Thoracic aorta (tissue), 2 donors: ENCODE measurements at regions not wholly inside any gene's neighbourhood (a gene's known extent, or its start where the extent isn't known, plus 50 kb on each side); places are given as distances from the start of the nearest gene placed in this dataset.

Experiments used
- ATAC-seq: fragments of 150-250 bp; one replicate; pipeline ENCODE4 v1.8.0; 2017; ENCODE audit warnings: low read depth; ENCODE audit not compliant: insufficient number of reproducible peaks, low FRiP score
- DNase-seq: peaks from one replicate; pipeline ENCODE4 v3.0.0-alpha.2; 2020; ENCODE audit warnings: low spot score
- H3K27ac ChIP-seq, 2 donors: fragments of 200-600 bp; sonication (generic); 1 replicate in 1 of 2; 2 replicates in 1 of 2; pipeline ENCODE4 v1.5.1; 2016; ENCODE audit warnings: mild to moderate bottlenecking in 2 of 2, moderate library complexity in 2 of 2
- H3K27me3 ChIP-seq: fragments of 200-600 bp; sonication (generic); replicated peaks from 2 replicates; pipeline ENCODE4 v1.6.0; 2016; ENCODE audit warnings: mild to moderate bottlenecking; ENCODE audit not compliant: insufficient read depth
- H3K36me3 ChIP-seq: fragments of 200-600 bp; sonication (generic); one replicate; pipeline ENCODE4 v1.5.1; 2016
- H3K4me1 ChIP-seq, 2 donors: fragments of 200-600 bp; sonication (generic); 1 replicate in 1 of 2; 2 replicates in 1 of 2; pipeline versions ENCODE4 v1.5.1 to v1.6.0; 2016; ENCODE audit warnings: low read depth in 2 of 2, mild to moderate bottlenecking in 1 of 2; ENCODE audit not compliant: control insufficient read depth in 1 of 2
- H3K4me3 ChIP-seq: fragments of 200-600 bp; sonication (generic); 2 replicates; pipeline ENCODE4 v1.5.1; 2016; ENCODE audit warnings: mild to moderate bottlenecking
- H3K9me3 ChIP-seq: fragments of 200-600 bp; sonication (generic); 2 replicates; pipeline ENCODE4 v1.5.1; 2016
- TF ChIP-seq, protein P1 (sequence below): fragments of 200-600 bp; sonication (generic); IDR thresholded peaks from one replicate; pipeline ENCODE4 v1.5.1; 2019; ENCODE audit warnings: antibody characterized with exemption

GRCh38 chr3:107880702-107881101 lies 210.1 kb downstream of the CD47 start:
- H3K36me3 ChIP-seq: no peaks in the 10 kb centered on the region
- TF ChIP-seq, protein P1, sequence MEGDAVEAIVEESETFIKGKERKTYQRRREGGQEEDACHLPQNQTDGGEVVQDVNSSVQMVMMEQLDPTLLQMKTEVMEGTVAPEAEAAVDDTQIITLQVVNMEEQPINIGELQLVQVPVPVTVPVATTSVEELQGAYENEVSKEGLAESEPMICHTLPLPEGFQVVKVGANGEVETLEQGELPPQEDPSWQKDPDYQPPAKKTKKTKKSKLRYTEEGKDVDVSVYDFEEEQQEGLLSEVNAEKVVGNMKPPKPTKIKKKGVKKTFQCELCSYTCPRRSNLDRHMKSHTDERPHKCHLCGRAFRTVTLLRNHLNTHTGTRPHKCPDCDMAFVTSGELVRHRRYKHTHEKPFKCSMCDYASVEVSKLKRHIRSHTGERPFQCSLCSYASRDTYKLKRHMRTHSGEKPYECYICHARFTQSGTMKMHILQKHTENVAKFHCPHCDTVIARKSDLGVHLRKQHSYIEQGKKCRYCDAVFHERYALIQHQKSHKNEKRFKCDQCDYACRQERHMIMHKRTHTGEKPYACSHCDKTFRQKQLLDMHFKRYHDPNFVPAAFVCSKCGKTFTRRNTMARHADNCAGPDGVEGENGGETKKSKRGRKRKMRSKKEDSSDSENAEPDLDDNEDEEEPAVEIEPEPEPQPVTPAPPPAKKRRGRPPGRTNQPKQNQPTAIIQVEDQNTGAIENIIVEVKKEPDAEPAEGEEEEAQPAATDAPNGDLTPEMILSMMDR: no peak
- H3K9me3 ChIP-seq: no peaks in the 10 kb centered on the region
- peaks cover 3 to 37% of the 10 kb centered on the region in 2 donors for H3K4me1 ChIP-seq
- ATAC-seq: no peak
- H3K4me3 ChIP-seq: no peak overlapping the region
- H3K27ac ChIP-seq: no peak overlapping the region
- H3K27me3 ChIP-seq: no peaks in the 10 kb centered on the region
- no peak for DNase-seq

GRCh38 chr3:107877936-107878335 lies 212.9 kb downstream of the CD47 start:
- no peak overlapping the region for H3K27ac ChIP-seq
- DNase-seq: no peak
- H3K4me1 ChIP-seq: peaks cover 0 to 25% of the 10 kb centered on the region in 2 donors
- no peak overlapping the region for H3K4me3 ChIP-seq
- ATAC-seq: no peak
- TF ChIP-seq, protein P1: no peak
- H3K9me3 ChIP-seq: no peaks in the 10 kb centered on the region
- H3K27me3 ChIP-seq: no peaks in the 10 kb centered on the region
- no peaks in the 10 kb centered on the region for H3K36me3 ChIP-seq

GRCh38 chr3:107870943-107871638 lies 219.7 kb downstream of the CD47 start:
- Histone ChIP-seq H3K4me3 (no peak overlapping the region), H3K27me3 (no peaks in the 10 kb centered on the region), H3K4me1 (no peaks in the 10 kb centered on the region), H3K27ac (no peak overlapping the region), H3K9me3 (no peaks in the 10 kb centered on the region), H3K36me3 (no peaks in the 10 kb centered on the region)
- no peak for ATAC-seq
- TF ChIP-seq, protein P1: no peak
- DNase-seq: no peak

DNA sequence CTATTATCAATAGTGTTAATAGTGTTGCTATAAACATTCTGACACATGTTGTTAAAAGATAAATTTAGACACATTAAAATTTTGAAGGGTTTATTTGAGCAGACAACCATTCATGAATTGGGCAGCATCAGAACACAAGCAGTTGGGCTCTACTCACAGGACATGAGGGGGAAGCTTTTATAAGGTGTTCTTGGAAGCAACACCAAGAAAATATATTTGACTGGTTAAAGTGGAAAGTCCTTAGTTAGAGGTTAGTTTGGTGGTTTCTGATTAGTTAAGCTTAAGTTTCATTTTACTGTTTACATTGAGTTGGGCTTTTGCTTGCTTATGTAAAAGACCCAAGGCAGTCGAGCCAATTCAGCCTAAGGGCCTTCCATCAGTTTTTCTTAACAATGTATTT lies 220.7 kb downstream of the CD47 start:
- DNase-seq: no peak
- no peaks in the 10 kb centered on the region for H3K27me3 ChIP-seq
- no peaks in the 10 kb centered on the region for H3K4me1 ChIP-seq
- TF ChIP-seq, protein P1: no peak
- H3K9me3 ChIP-seq: no peaks in the 10 kb centered on the region
- H3K27ac ChIP-seq: no peak overlapping the region
- no peak overlapping the region for H3K4me3 ChIP-seq
- H3K36me3 ChIP-seq: no peaks in the 10 kb centered on the region
- no peak for ATAC-seq

DNA sequence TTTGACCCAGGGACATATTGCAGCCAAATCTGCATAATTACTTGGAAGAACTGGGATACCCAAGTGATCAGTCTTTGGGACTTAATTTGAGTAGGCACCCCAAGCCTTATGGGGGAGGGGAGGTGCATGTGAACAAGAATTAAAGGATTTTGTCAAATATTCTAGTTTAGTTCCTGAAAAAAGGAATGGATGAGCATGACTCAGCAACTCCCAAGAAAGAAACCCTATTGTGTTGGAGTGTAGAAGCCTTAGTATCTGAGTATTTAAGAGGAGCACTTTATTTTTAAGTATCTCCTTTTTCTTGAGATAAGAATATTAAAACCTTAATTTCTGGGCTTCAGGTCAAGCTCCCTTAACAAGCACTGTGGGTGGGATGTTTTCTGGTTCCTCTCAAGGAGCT lies 222.4 kb downstream of the CD47 start:
- no peaks in the 10 kb centered on the region for H3K9me3 ChIP-seq
- no peak for ATAC-seq
- TF ChIP-seq, protein P1: no peak

More for the DNA sequence above, 222.4 kb downstream of the CD47 start:
- DNase-seq: no peak
- Histone ChIP-seq H3K27me3 (no peaks in the 10 kb centered on the region), H3K36me3 (no peaks in the 10 kb centered on the region), H3K4me3 (no peak overlapping the region), H3K4me1 (no peaks in the 10 kb centered on the region), H3K27ac (no peak overlapping the region)
